Fibroblast of skin of abdomen (primary cell): ENCODE measurements at regions not wholly inside any gene's neighbourhood (a gene's known extent, or its start where the extent isn't known, plus 50 kb on each side); places are given as distances from the start of the nearest gene placed in this dataset.
"Not testable (repeated sequence)": the region's sequence is repeated elsewhere in the genome, so short reads cannot be mapped to it uniquely, and the experiment has no call there.

ENCODE experiments used
- DNase-seq: peaks from one replicate; pipeline ENCODE4 v3.0.0-alpha.2; 2013

DNA sequence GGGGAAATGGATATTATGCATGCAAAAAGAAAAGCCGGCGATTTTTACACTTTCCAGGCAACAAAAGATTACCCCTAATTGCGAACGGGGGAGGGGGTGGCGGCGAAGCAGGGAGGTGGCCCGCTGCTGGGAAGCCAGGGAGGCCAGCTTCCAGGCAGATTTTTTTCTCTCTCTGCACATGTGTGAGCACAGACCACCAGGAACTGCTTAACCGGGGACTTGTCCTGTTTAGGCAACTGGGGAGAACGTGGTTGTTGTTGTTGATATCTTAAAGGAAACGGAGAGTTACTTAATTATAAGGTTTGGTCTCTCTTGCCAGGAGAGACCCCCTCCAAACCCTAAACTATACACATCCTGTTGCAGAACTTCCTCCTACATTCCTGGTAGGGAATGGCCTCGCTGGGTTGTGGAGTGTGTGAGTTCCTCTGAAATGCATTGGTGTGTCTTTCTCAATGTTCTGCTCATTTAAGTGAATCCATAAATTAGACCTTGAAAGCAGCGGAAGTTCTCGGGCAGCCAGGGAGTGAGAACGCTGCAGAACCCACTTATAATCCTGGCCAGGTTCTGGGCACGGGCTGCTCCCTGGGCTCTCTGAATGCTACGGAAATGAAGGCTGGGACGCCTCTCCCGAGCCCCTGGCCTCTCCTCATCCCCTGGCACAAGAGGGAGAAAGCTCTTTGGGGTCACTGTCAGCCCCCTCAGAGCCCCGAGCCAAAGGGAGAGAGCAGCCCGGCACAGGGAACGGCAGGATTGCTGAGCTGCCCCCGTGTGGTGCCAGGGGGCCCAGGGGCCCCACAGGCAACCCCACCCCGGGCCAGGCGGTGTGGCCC lies 250.0 kb downstream of the FOXD2 start:
- DNase-seq, result no peak

DNA sequence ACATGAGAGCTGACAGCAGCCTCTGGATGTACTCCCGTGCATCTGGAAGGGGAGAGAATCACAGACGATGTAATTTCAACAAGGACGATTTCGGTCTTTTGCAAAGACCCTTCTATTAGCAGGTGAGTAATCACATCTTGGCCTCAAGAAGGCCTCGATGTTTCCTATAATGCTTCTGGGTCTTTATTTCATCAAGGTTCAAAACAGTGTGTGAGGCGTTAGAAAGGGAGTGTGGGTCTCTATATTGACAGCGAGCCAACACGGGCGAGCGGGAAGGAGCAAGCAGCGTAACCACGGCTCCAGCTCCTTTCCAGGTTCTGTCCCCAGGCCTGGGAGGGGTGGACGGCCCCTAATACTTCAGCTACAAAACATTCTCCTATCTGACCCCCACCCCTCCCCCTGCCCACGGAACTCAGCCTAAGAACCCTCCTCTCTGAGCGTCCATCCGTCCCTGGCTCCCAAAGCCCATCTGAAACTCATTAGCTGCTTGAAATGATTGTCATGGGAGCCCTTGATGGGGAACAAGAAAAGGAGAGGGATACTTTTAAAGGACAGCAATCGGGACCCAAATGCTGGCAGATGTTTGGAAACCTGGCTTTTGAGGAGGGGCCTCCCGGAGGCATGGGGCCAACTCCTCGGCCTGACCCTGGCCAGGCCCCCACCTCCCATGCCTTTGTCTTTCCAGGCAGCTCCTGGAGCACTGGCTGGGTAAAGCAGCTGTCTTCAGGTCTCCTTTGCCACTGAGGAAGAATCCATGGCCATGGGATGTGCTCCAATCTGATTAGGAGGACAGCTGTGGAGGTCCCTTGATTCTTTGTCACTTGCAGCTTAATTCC lies 250.8 kb downstream of the FOXD2 start:
- DNase-seq, result no peak

DNA sequence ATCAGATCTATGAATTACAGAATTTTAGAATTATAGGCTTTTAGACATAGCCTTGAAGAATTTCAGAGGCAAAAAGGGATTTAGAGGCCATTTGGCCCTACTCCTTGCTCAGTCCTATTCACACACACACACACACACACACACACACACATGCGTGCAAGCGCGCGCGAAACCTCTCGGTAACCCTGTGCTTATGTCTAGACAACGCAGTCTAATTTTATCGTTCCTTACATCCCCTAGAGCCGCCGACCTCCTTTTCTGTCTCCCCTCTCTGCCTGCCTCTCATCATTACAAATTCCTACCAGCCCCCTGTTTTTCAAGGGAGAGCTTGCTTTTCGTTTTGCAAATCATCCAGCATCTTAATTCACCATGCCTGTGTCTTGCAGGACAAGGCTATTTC lies 252.1 kb downstream of the FOXD2 start:
- DNase-seq, result no peak

DNA sequence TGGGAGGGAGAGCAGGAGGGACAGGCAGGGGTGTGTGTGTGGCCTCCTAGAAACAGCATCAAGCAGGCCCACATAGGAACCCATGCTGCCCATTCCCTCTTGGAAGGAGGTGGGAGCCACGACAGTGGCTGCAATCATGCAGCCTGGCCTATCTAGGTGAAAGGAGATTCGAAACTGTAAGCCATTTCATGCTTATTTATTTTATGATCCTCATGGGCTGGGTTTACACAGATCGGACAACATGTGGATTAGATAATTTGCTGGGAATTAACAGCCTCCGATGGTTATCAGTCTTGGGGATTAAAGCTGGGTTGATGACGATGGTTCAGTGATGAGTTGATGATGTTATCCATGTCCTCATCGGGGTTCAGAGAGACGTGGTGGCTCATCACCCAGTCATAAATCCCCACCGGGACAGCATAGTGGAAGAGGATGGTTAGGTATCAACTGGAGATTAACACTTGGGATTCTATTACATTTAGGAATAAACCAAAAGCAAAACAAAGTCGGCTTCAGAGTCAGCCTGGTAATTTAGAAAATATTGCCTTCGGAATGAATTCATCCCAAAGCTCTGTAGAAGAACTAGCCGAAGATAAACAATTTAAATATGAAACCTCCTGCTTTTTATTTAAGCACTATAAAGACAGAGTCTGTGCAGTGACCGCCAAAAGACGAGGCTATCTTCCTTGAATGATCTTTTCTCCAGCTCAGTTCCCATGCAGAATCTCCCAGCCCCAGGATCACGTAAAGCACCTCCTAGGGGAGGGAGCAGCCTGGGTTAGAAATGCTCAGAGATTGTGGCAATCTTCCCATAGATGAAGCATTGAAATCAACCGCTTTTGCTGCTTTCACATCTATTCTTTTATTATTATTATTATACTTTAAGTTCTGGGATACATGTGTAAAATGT lies 252.8 kb downstream of the FOXD2 start:
- DNase-seq, result no peak

DNA sequence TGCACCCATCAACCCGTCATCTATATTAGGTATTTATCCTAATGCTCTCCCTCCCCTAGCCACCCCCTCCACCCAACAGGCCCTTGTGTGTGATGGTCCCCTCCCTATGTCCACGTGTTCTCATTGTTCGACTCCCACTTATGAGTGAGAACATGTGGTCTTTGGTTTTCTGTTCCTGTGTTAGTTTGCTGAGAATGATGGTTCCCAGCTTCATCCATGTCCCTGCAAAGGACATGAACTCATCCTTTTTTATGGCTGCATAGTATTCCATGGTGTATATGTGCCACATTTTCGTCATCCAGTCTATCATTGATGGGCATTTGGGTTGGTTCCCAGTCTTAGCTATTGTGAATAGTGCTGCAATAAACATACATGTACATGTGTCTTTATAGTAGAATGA lies 253.4 kb downstream of the FOXD2 start:
- not testable (repeated sequence) for DNase-seq

DNA sequence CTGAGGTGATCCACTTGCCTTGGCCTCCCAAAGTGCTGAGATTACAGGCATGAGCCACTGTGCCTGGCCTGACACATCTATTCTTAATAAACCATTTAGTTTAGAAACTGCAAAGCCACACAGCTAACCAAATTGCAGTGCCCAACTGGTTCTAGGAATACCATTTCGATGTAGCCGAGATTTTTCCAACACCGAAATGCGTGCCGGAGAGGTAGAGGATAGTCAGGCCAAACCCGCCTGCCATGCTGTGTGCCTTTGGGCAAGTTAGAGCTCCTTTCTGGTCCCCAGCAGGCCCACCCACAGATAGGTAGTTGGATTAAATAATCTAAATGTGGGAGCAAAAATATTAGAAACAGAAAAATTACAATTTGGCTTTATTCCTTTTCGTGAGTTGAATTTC lies 254.4 kb downstream of the FOXD2 start:
- DNase-seq, result no peak

DNA sequence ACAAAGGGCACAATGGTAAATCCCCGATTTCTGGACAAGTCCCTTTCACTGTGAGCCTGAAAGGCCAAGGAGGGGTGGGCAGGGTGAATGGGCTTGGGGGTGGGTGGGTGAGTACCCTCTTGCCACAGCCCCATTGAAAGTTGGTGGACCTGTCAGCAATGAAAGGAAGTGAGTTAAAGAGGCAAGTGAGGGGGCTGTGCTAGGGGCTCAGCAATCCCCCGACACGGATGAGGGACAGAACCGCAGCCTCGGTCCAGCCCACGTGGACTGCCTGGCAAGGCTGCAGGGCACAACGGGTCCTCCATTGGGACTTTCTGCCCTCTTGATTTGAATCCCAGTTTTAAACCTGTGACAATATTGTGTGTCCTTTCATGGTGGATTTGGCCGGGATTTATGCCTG lies 255.3 kb downstream of the FOXD2 start:
- DNase-seq, result no peak

DNA sequence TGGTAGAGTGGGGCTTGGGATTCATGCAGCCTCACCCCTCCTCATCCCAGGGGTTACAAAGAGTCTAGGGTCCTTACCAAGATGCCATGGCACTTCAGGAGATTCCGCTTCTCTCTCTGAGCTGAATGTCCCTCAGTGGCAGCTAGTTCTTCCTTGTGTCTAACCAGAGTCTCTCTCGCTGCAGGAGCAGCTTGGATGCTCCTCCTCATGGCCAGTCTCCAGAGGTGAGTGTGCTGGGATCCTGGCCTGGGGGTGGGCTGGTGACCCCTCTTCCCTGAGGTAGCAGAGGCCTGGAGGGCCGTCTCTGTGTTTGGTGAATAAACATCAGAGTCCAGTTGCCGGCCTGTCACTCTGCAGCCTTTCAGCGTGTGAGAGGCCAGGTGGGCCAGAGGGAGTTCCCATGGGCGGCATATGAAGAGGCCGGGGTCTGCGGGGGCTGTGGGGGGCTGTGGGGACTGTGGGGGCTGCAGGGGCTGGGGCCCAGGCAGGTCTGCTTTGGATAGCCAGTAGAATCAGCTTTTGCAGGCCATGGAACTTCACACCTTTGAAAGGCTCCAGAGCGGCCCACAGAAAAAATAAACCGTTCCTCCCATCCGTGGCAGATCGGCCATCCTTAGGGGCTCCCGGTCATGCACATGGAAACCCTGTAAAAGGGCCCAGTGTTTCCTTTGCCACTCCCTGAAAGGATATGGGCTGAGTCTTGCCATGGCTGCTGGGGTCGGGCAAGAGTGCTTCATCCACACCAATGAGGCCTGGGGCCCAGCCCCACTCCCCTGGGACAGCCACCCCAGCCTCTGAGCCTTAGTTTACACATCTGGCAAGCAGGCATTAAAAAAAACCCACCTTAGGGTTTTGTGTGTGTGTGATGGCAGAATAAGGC lies 256.4 kb downstream of the FOXD2 start:
- no peak for DNase-seq

DNA sequence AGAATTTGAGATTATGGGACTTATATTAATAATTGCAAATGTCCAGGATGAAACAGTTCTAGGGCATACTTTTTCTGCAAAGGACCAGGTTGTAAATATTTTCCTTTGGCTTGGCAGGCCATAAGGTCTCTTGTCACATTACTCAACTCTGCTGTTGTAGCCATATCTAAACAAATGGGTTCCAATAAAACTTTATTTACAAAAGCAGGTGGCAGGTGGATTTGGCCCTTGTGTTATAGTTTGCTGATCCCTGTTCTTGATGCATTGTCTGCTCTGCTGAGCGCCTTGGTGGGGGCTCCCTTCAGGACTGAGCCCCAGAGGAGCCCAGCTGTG lies 258.5 kb downstream of the FOXD2 start:
- DNase-seq, result no peak

DNA sequence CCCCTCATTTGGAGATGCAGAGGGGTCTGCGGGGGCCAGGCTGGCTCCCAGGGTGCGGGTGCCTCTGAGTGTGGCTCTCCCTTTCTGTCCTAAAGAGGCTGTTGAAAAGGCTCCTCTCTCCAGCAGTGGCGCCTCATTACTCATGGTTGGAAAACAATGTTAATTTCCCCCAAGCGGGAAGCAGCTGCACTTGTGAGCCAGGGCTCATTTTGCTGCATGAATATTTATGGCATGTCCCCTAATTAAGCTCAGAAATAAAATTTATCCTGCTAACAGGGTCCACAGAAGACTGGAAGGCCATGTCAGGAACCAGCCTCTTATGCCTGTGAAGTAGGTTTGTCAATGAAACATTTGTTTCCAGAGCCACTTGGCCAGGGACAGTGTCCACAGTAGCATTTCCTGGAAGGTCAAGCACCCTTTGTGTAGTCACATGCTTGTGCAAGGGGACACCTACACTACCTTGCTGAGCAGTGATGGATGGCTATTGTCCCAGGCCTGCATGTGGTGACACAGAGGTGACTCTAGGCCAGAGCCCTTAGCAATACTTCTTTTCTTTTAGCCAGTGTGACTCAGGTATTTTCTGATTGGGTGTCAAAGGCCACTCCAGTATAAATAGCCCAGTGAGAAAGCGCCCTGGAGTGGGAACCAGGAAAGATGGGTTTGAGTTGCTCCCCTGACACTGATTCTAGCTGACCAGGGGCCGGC lies 259.0 kb downstream of the FOXD2 start:
- no peak for DNase-seq

DNA sequence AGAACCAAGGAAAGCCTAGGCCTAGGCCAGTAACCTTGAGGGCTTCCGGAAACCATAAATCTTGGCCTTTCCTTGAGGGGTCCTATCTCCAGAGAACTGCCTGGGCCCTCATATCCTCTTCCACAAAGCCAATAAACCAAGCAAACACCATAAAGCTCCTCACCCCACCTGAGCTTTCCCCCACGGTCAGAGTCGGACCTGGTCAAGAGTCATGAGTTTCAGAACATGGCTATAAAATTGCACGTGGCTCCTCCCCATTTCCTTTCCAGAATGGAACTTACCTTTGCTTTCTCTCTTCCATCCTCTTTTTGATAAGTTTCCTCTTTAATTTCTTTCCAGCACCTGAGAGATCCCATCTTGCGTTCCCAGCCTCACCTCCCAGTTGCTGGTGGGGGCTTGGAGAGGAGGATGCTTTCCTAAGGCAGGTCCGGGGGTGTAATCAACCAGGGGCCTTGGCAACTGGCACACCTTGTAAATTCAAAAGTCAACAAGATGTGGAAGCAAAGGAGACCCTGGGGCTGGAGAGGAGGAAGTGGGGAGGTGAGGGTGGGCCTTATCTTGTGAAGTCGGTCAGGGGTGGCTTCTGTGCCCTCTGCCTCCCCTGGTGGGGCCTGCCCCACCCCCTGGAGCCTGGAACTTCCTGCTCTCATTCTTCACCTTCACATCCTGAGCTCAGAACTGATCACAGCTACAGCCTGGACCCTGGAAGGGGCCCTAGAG lies 259.9 kb downstream of the FOXD2 start:
- DNase-seq, result no peak

DNA sequence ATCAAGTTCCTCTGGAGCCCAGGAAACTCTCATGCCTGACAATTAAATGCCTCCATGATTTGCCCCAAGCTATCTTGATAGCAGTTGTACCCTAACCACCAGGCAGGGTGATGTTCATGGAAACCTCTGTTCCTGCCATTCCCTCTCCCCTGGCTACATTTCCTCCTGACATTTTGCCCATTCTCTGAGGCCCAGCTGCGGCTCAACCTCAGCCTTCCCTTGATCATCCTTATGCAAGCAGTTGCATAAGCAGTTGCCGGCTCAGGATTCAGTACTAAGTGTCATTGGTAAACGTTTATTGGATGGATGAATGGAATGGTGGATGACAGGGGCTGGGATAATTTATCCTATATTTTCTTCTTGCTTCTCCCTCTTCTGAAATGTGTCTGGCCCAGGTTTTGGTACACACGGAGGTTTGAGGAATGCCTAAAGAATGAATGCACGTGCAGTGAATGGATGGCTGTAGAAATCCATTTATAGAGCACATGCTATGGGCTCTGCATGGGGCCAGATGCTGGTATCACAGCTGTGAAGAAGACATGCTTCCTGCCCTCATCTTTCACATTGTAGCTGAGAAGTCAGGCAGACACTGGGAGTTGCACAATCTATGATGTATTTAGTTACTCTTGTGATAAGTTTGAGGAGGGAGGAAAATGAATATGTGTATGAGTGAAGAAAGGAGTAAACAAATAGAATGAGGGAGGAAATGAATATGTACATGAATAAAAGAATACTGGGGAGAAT lies 261.8 kb downstream of the FOXD2 start:
- DNase-seq, result no peak

DNA sequence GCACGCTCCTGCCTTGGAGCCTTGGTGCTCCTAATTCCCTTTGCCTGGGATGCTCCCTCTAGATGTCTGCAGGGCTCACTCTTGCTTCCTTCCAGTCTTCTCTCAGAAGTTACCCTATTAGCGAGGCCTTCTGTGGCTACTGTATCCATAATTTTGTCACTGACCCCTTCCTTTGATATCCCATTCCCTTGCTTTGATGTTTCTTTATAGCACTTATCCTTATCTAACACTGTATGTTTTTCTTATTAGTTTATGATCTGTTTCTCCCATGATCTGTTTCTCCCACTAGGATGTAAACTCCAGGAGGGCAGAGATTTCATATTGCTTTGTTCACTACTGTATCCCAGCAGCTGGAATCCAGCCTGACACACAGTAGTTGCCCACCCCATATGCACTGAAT lies 263.4 kb downstream of the FOXD2 start:
- no peak for DNase-seq

DNA sequence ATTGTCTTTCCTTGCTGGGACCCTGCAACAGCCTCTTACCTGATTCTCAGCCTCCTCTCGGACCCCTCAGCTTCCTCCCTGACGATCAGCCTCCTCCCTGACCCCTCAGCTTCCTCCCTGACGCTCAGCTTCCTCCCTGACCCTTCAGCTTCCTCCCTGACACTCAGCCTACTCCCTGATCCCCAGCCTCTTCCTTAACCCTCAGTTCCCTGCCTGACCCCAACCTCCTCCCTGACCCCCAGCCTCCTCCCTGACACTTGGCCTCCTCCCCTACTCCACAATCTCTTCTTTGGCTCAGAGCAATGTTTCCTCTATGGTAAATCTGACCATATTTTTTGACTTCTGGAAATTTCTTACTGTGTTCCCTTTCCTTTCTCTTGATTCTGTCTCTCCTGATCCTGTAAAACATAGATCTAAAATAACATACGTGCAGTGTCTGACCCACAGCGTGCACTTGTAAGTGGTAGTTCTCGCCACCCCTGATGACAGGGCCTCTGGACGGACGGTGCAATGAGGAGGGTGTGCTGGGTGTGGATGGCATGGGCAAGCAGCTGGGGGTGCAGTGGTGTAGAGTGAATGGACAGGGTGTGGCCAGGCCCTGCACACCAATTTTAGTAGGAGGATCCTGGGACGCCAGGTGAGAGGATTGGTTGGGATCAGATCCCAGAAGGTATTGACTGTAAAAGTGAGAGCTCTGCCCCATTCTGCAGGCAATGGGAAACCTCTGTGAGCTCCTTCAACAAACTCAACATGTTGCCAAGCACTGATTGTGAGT lies 264.1 kb downstream of the FOXD2 start:
- DNase-seq, result no peak

DNA sequence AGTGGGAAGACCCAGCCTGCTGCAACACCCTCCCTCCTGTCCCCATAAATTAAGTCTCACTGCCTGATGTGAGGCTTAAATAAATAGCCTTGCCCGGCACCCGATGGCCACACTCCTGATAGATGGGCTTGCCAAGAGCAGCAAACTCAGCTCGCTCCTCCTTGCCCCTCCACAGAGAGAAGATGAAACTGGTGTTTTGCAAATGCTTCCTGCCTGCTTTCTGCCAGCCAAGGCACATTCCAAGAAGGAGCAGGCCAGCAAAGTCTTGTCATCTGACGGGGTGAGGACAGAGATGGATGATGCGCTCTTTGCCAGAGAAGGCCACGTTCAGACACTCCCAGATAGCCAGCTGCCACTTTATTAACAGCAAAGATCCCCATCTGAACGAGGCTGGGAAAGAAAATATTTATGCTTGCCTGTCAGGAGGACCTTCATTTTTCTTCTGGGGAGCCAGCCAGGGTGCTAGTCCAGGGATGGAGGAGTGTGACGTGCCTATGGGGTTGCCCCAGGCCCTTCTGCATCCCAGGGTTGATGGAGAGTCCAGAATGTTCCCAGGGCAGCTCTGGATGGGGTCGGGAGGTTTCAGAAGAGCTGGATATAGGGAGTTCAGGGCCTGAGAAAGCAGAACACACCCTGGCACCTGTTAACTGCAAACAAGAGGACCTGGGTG lies 265.4 kb downstream of the FOXD2 start:
- no peak for DNase-seq

DNA sequence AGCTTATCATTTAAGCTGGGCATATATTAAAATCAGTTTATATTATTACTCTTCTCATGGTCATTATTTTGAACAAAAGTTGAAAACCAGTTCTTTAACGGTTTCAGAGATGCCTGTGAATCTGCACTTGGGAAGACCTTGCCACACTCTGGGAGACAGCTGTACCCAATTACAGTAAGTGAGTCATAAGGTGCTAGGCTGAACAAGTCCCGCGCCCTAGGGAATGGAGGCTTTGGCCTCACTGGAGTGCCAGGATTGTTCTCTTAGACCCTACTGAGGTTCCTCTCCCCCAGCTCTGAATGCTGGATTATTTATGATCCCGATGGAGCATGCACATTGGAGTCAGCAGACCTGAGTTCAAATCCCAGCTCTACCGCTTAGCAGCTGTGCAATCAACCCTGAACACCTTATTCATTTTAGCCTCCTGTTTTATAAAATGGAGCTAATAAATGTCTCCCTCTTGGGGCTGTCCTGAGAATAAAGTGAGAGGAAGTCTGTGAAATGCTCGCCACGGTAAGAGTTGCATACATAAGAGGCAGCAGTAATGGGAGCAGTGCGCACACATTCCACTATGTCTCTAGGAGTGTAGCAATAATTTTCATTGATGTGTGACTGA lies 266.2 kb downstream of the FOXD2 start:
- DNase-seq, result peak; percentile 74

DNA sequence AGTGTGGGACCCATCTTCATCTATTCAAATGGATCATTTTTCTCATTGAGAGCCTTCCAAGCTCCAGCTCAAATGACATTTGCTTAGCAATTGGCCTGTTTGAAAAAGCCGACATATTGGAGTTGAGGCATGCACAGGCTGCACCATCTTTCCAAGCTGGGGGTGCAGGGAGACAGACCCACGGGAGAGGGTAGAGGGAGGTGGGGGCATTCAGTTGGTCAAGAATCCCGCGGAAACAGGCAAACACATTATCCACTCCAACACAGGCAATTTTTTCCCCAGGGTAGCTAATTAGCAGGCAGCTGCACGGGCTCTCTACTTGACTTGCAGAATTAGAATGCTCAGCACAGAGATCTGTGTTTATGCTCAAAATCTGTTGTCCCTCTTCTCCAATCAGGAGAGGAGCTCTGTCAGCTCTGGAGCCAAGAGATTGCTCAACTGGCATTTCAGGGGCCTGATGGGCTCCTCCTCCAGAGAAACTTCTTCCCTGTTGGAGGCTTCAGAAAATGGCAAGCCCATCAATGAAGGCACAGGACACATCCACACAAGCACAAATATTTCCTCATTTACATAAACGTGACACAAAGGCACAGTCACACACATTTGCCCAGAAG lies 267.8 kb downstream of the FOXD2 start:
- no peak for DNase-seq

DNA sequence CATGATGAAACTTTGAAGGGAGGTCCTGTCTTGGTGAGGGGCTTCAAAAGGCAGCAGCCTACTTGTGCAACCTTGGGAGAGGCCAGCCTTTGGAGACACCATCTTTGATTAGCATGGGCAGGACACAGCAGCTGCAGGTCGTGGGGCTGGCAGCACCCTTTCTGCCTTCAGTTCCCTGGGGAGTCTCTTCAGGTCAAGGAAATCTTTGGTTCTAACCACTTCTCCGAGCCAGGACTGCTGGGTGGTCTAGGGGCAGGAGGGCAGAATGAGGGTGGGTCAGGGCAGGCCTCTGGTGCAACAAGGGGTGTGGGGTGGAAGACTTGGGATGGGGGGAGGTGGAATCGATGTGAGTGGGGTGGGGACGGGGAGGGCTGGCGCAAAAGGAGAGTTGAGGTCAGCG lies 269.7 kb downstream of the FOXD2 start:
- DNase-seq, result no peak
